Gastrocnemius medialis (tissue), 4 donors: ENCODE measurements at regions not wholly inside any gene's neighbourhood (a gene's known extent, or its start where the extent isn't known, plus 50 kb on each side); places are given as distances from the start of the nearest gene placed in this dataset.

ENCODE experiments used
- POLR2A ChIP-seq, 2 donors: fragments of 450-650 bp; IDR thresholded peaks; one replicate each; pipeline ENCODE4 v1.6.1; 2017; ENCODE audit warnings: antibody characterized with exemption in 2 of 2, mild to moderate bottlenecking in 2 of 2, moderate library complexity in 2 of 2
- TF ChIP-seq, protein P1 (sequence below), 5 experiments: fragments of 450-650 bp in 3 of 5; fragments of 200-600 bp in 2 of 5; sonication (generic) in 2 of 5; IDR thresholded peaks in 4 of 5; conservative IDR thresholded peaks in 1 of 5; 1 replicate in 4 of 5; 2 replicates in 1 of 5; pipeline ENCODE4 v1.5.1; 2016 to 2019; ENCODE audit warnings: antibody characterized with exemption in 5 of 5, mild to moderate bottlenecking in 3 of 5, moderate library complexity in 3 of 5

DNA sequence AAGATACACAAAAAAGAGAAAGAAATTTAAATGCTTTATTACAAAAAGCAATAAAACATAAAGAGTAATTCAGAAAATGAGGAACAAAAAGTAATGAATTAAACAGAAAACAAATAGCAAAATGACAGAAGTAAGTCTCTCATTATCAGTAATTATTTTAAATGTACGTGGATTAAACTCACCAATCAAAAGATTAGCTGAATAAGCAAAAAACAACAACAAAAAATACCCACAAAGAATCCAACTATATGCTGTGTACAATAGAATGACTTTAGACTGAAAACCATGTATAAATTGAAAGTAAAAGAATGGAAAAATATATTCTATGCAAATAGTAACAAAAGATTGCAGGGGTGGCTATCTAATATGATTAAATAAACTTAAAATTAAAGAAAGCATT is 1006.8 kb downstream of the SLC16A7 start:
- TF ChIP-seq, protein P1, sequence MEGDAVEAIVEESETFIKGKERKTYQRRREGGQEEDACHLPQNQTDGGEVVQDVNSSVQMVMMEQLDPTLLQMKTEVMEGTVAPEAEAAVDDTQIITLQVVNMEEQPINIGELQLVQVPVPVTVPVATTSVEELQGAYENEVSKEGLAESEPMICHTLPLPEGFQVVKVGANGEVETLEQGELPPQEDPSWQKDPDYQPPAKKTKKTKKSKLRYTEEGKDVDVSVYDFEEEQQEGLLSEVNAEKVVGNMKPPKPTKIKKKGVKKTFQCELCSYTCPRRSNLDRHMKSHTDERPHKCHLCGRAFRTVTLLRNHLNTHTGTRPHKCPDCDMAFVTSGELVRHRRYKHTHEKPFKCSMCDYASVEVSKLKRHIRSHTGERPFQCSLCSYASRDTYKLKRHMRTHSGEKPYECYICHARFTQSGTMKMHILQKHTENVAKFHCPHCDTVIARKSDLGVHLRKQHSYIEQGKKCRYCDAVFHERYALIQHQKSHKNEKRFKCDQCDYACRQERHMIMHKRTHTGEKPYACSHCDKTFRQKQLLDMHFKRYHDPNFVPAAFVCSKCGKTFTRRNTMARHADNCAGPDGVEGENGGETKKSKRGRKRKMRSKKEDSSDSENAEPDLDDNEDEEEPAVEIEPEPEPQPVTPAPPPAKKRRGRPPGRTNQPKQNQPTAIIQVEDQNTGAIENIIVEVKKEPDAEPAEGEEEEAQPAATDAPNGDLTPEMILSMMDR (IDR thresholded peaks at IDR 0.05 in 4 of 5, conservative IDR thresholded peaks at IDR 0.05 in 1 of 5), result no peak
- no peak for TF ChIP-seq POLR2A (IDR thresholded peaks at IDR 0.05)
